MCF 10A (cell line): ENCODE measurements at regions not wholly inside any gene's neighbourhood (a gene's known extent, or its start where the extent isn't known, plus 50 kb on each side); places are given as distances from the start of the nearest gene placed in this dataset.

Experiments
- BruUV-seq: library from RNA; stranded (reverse); fragments of 400-500 nt; replicated peaks from 2 replicates; lab custom pipeline; 2021; lab: Mats Ljungman, UMichigan
- CTCF ChIA-PET: fragments of 300-600 bp; sonication (Branson Sonifier 250); formaldehyde crosslinking; extraction: SDS; loops from one replicate; lab custom pipeline; 2021; ENCODE audit warnings: antibody characterized with exemption, inconsistent platforms; lab: Yijun Ruan, JAX
- POLR2A ChIA-PET: fragments of 300-600, 350-650 bp; sonication (Branson Sonifier 250); formaldehyde crosslinking; extraction: SDS; loops from one replicate; lab custom pipeline; 2020; ENCODE audit warnings: antibody characterized with exemption, inconsistent platforms; lab: Yijun Ruan, JAX
- DNase-seq: peaks from one replicate; pipeline ENCODE4 v3.0.0-alpha.2; 2018; ENCODE audit not compliant: unreplicated experiment
- H3K27ac Mint-ChIP-seq: one replicate; pipeline ENCODE4 v1.8.0; 2022; ENCODE audit warnings: mild to moderate bottlenecking, low read depth, mixed read lengths; ENCODE audit not compliant: unreplicated experiment
- H3K27me3 Mint-ChIP-seq: one replicate; pipeline ENCODE4 v1.8.0; 2022; ENCODE audit warnings: mixed read lengths; ENCODE audit not compliant: insufficient read depth, unreplicated experiment
- H3K36me3 Mint-ChIP-seq: one replicate; pipeline ENCODE4 v1.8.0; 2022; ENCODE audit warnings: mild to moderate bottlenecking, moderate library complexity, mixed read lengths; ENCODE audit not compliant: insufficient read depth, unreplicated experiment
- H3K4me1 Mint-ChIP-seq: one replicate; pipeline ENCODE4 v1.8.0; 2022; ENCODE audit warnings: mixed read lengths; ENCODE audit not compliant: insufficient read depth, unreplicated experiment
- H3K4me3 Mint-ChIP-seq: one replicate; pipeline ENCODE4 v1.8.0; 2022; ENCODE audit warnings: mild to moderate bottlenecking, moderate library complexity, mixed read lengths; ENCODE audit not compliant: unreplicated experiment
- H3K9me3 Mint-ChIP-seq: one replicate; pipeline ENCODE4 v1.8.0; 2022; ENCODE audit warnings: mixed read lengths; ENCODE audit not compliant: unreplicated experiment
- CTCF ChIP-seq: fragments of 200-600 bp; IDR thresholded peaks from one replicate; pipeline ENCODE4 v1.8.0; 2022; ENCODE audit warnings: antibody characterized with exemption, mild to moderate bottlenecking; ENCODE audit not compliant: unreplicated experiment
- intact Hi-C: fragments of 100-400 bp; cut with micrococcal nuclease; formaldehyde crosslinking; loops from 2 replicates; pipeline ENCODE4 v1.14.1; 2022

- TF ChIP-seq CTCF: no peak
- Mint-ChIP-seq H3K9me3 (no peaks in the 10 kb centered on the region), H3K36me3 (no peaks in the 10 kb centered on the region), H3K27me3 (no peaks in the 10 kb centered on the region), H3K4me3 (no peak overlapping the region), H3K4me1 (no peaks in the 10 kb centered on the region), H3K27ac (no peak overlapping the region)
- ChIA-PET CTCF (no interaction called here), POLR2A (no interaction called here)
- BruUV-seq: no TSS peak
- intact Hi-C loops: no loop called here
- no peak for DNase-seq
These were observed 67.7 kb upstream of the ZDHHC17 start for GRCh38 chr12:76696186-76696585.

DNA sequence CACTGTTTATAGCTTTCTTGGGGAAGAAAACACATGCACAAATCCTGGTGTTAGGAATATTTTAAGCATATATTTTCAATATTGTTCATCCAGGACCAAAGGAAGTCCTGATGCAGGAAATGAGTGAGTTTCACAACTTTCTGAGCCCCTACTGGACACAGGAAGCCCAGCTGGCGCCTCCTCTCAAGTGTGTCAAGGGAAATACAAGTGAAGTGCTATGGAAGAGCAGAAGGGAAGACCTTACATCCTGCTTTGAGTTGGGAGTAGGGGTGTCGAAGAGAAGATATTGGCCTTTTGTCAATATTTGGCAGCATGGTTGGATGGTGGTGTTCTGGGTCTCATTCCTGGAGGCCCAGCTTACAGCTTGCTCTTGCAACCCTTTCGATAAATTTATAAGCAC is 66.1 kb upstream of the ZDHHC17 start:
- no peak for TF ChIP-seq CTCF
- Mint-ChIP-seq H3K4me3 (no peak overlapping the region), H3K4me1 (no peaks in the 10 kb centered on the region), H3K27me3 (no peaks in the 10 kb centered on the region), H3K27ac (no peak overlapping the region), H3K36me3 (no peaks in the 10 kb centered on the region), H3K9me3 (no peaks in the 10 kb centered on the region)
- intact Hi-C loops: no loop called here
- BruUV-seq: no TSS peak
- DNase-seq: no peak
- ChIA-PET POLR2A (no interaction called here), CTCF (no interaction called here)

GRCh38 chr12:76698316-76698715 is 65.6 kb upstream of the ZDHHC17 start:
- no TSS peak for BruUV-seq
- TF ChIP-seq CTCF: no peak
- intact Hi-C loops: no loop called here
- CTCF ChIA-PET: no interaction called here
- Mint-ChIP-seq H3K4me1 (no peaks in the 10 kb centered on the region), H3K4me3 (no peak overlapping the region), H3K27me3 (no peaks in the 10 kb centered on the region), H3K27ac (no peak overlapping the region), H3K9me3 (no peaks in the 10 kb centered on the region), H3K36me3 (no peaks in the 10 kb centered on the region)
- POLR2A ChIA-PET: no interaction called here
- DNase-seq: peak; percentile 14

- no peak for TF ChIP-seq CTCF
- no peaks in the 10 kb centered on the region for H3K36me3 Mint-ChIP-seq
- ChIA-PET CTCF (no interaction called here), POLR2A (no interaction called here)
- H3K4me1 Mint-ChIP-seq: no peaks in the 10 kb centered on the region
- DNase-seq: no peak
- H3K27me3 Mint-ChIP-seq: no peaks in the 10 kb centered on the region
- no peaks in the 10 kb centered on the region for H3K9me3 Mint-ChIP-seq
- intact Hi-C loops: no loop called here
- H3K27ac Mint-ChIP-seq: no peak overlapping the region
- H3K4me3 Mint-ChIP-seq: no peak overlapping the region
- no TSS peak for BruUV-seq
These were observed 64.9 kb upstream of the ZDHHC17 start for GRCh38 chr12:76698966-76699365.
